Thyroid gland (tissue), 4 donors: ENCODE measurements at regions not wholly inside any gene's neighbourhood (a gene's known extent, or its start where the extent isn't known, plus 50 kb on each side); places are given as distances from the start of the nearest gene placed in this dataset.

Experiments used
- POLR2A ChIP-seq, 2 donors: fragments of 450-650 bp; IDR thresholded peaks; one replicate each; pipeline ENCODE4 v1.6.1; 2017; ENCODE audit warnings: antibody characterized with exemption in 2 of 2, mild to moderate bottlenecking in 2 of 2, moderate library complexity in 1 of 2
- TF ChIP-seq, protein P1 (sequence below), 6 experiments: fragments of 200-600 bp in 3 of 6; fragments of 450-650 bp in 3 of 6; sonication (generic) in 3 of 6; IDR thresholded peaks; one replicate each; pipeline ENCODE4 v1.5.1; 2016 to 2019; ENCODE audit warnings: antibody characterized with exemption in 6 of 6, mild to moderate bottlenecking in 2 of 6, inconsistent platforms in 1 of 6, moderate library complexity in 1 of 6

DNA sequence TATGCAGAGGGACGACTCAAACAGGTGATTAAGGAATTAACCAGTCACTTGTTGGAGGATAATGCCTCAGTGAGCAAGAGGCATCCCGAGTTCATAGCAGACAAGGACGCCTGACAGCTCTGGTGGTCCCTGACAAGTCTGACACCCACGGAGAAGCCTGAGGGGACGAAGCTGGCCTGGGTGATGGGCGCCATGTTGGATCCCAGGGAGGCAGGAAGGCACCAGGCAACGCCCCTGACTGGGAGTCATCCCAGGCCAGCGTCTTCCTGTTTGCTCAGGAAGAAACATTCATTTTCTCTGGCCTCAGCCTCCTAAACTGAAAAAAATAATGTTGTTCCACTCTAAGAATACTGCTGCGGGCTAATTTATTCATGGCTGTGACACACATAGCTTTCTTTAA lies 92.1 kb upstream of the ATP8B1 start:
- TF ChIP-seq, protein P1, sequence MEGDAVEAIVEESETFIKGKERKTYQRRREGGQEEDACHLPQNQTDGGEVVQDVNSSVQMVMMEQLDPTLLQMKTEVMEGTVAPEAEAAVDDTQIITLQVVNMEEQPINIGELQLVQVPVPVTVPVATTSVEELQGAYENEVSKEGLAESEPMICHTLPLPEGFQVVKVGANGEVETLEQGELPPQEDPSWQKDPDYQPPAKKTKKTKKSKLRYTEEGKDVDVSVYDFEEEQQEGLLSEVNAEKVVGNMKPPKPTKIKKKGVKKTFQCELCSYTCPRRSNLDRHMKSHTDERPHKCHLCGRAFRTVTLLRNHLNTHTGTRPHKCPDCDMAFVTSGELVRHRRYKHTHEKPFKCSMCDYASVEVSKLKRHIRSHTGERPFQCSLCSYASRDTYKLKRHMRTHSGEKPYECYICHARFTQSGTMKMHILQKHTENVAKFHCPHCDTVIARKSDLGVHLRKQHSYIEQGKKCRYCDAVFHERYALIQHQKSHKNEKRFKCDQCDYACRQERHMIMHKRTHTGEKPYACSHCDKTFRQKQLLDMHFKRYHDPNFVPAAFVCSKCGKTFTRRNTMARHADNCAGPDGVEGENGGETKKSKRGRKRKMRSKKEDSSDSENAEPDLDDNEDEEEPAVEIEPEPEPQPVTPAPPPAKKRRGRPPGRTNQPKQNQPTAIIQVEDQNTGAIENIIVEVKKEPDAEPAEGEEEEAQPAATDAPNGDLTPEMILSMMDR (IDR thresholded peaks at IDR 0.05), result no peak
- no peak for TF ChIP-seq POLR2A (IDR thresholded peaks at IDR 0.05)
